SK-N-SH (cell line): ENCODE measurements at regions not wholly inside any gene's neighbourhood (a gene's known extent, or its start where the extent isn't known, plus 50 kb on each side); places are given as distances from the start of the nearest gene placed in this dataset.

Source experiments
- CTCF ChIA-PET: fragments of 300-600, 350-600 bp; formaldehyde crosslinking; extraction: SDS; loops from one replicate; lab custom pipeline; 2021; lab: Yijun Ruan, JAX
- POLR2A ChIA-PET: fragments of 350-600 bp; sonication (Branson Sonifier 250); formaldehyde crosslinking; extraction: SDS; loops from one replicate; lab custom pipeline; 2020; ENCODE audit warnings: antibody characterized with exemption, inconsistent platforms; lab: Yijun Ruan, JAX
- DNase-seq: peaks from one replicate; pipeline ENCODE4 v3.0.0; 2012
- H2AFZ ChIP-seq: fragments of 200-600 bp; sonication (generic); 2 replicates; pipeline ENCODE4 v1.8.1; 2016; ENCODE audit warnings: antibody characterized with exemption, mild to moderate bottlenecking, low read depth
- H3F3A ChIP-seq: fragments of 200-600 bp; sonication (generic); replicated peaks from 2 replicates; pipeline ENCODE3; 2016; ENCODE audit warnings: antibody characterized with exemption, mild to moderate bottlenecking; ENCODE audit not compliant: insufficient read depth
- H3K27ac ChIP-seq, 2 experiments: fragments of 200-500 bp in 1 of 2; fragments of 200-600 bp in 1 of 2; sonication (Bioruptor generic) in 1 of 2; sonication (generic), shearing (Covaris generic) in 1 of 2; 2 replicates each; pipeline versions ENCODE4 v1.5.1 to v1.6.1; 2014 to 2016; ENCODE audit warnings: low read depth in 2 of 2, inconsistent platforms in 1 of 2, low read length in 1 of 2, mild to moderate bottlenecking in 1 of 2, mixed read lengths in 1 of 2
- H3K27me3 ChIP-seq: fragments of 200-600 bp; sonication (generic), shearing (Covaris generic); 2 replicates; pipeline ENCODE4 v1.6.1; 2016; ENCODE audit warnings: mixed run types; ENCODE audit not compliant: insufficient read depth
- H3K36me3 ChIP-seq, 2 experiments: fragments of 200-500 bp in 1 of 2; fragments of 200-600 bp in 1 of 2; sonication (Bioruptor generic) in 1 of 2; sonication (generic) in 1 of 2; replicated peaks in 1 of 2; 2 replicates each; pipeline versions ENCODE3 to v1.5.1; 2014 to 2016; ENCODE audit warnings: low read length in 1 of 2, mild to moderate bottlenecking in 1 of 2; ENCODE audit not compliant: insufficient read depth in 2 of 2, control insufficient read depth in 1 of 2
- H3K4me1 ChIP-seq, 2 experiments: fragments of 200-500 bp in 1 of 2; fragments of 200-600 bp in 1 of 2; sonication (Bioruptor generic) in 1 of 2; sonication (generic), shearing (Covaris generic) in 1 of 2; 2 replicates each; pipeline versions ENCODE4 v1.5.1 to v1.6.1; 2014 to 2016; ENCODE audit warnings: low read depth in 1 of 2, low read length in 1 of 2, mixed run types in 1 of 2; ENCODE audit not compliant: insufficient read depth in 2 of 2, control insufficient read depth in 1 of 2
- H3K4me2 ChIP-seq: fragments of 200-600 bp; sonication (generic), shearing (Covaris generic); 2 replicates; pipeline ENCODE4 v1.6.1; 2017; ENCODE audit warnings: mixed run types
- H3K4me3 ChIP-seq, 2 experiments: fragments of 200-500 bp in 1 of 2; fragments of 200-600 bp in 1 of 2; sonication (Bioruptor generic) in 1 of 2; sonication (generic), shearing (Covaris generic) in 1 of 2; 2 replicates each; pipeline versions ENCODE4 v1.5.1 to v1.8.1; 2014 to 2016; ENCODE audit warnings: low read depth in 2 of 2, inconsistent platforms in 1 of 2, low read length in 1 of 2, mild to moderate bottlenecking in 1 of 2, mixed read lengths in 1 of 2, moderate library complexity in 1 of 2
- H3K79me2 ChIP-seq: fragments of 200-600 bp; sonication (generic); 2 replicates; pipeline ENCODE4 v1.8.1; 2017; ENCODE audit warnings: mild to moderate bottlenecking; ENCODE audit not compliant: insufficient read depth
- H3K9ac ChIP-seq: fragments of 200-600 bp; sonication (generic); 2 replicates; pipeline ENCODE4 v1.6.1; 2017; ENCODE audit warnings: mixed run types
- H3K9me2 ChIP-seq: fragments of 200-600 bp; sonication (generic); 2 replicates; pipeline ENCODE4 v1.6.1; 2017; ENCODE audit warnings: mixed run types
- H3K9me3 ChIP-seq: fragments of 200-600 bp; sonication (generic); 2 replicates; pipeline ENCODE4 v1.6.1; 2017; ENCODE audit warnings: mixed run types, mild to moderate bottlenecking, moderate library complexity
- H4K20me1 ChIP-seq: fragments of 200-600 bp; sonication (generic); 2 replicates; pipeline ENCODE4 v1.6.1; 2017; ENCODE audit warnings: mild to moderate bottlenecking, mixed run types; ENCODE audit not compliant: insufficient read depth
- ELF1 ChIP-seq: IDR thresholded peaks from 2 replicates; pipeline ENCODE4 v1.4.0; 2012
- EZH2phosphoT487 ChIP-seq: fragments of 200-600 bp; sonication (generic); IDR thresholded peaks from 2 replicates; pipeline ENCODE4 v1.6.1; 2017; ENCODE audit warnings: low read depth, mixed run types, mild to moderate bottlenecking, antibody characterized with exemption, moderate library complexity, borderline replicate concordance
- GABPA ChIP-seq: IDR thresholded peaks from 2 replicates; pipeline ENCODE4 v1.4.0; 2012; ENCODE audit warnings: low read depth, mild to moderate bottlenecking
- GATA2 ChIP-seq: sonication (generic); formaldehyde crosslinking; IDR thresholded peaks from 2 replicates; pipeline ENCODE4 v1.5.0; 2020; ENCODE audit warnings: mild to moderate bottlenecking, missing genetic modification reagents
- NFIC ChIP-seq: IDR thresholded peaks from 2 replicates; pipeline ENCODE4 v1.4.0; 2012; ENCODE audit warnings: borderline replicate concordance
- POLR2AphosphoS5 ChIP-seq: IDR thresholded peaks from 2 replicates; pipeline ENCODE4 v1.6.1; 2012; ENCODE audit warnings: low read depth, low read length
- RAD21 ChIP-seq: IDR thresholded peaks from 2 replicates; pipeline ENCODE4 v1.6.1; 2012; ENCODE audit warnings: mild to moderate bottlenecking, low read length
- REST ChIP-seq: IDR thresholded peaks from 2 replicates; pipeline ENCODE4 v1.6.1; 2012; ENCODE audit warnings: mild to moderate bottlenecking, low read depth, low read length, moderate library complexity
- RXRA ChIP-seq: IDR thresholded peaks from 2 replicates; pipeline ENCODE4 v1.4.0; 2012; ENCODE audit warnings: low read depth, mild to moderate bottlenecking, borderline replicate concordance
- USF2 ChIP-seq: fragments of 150-350 bp; IDR thresholded peaks from 2 replicates; pipeline ENCODE4 v1.6.1; 2017; ENCODE audit warnings: antibody characterized with exemption, low read length, low read depth, borderline replicate concordance
- YY1 ChIP-seq: IDR thresholded peaks from 2 replicates; pipeline ENCODE4 v1.4.0; 2012; ENCODE audit warnings: low read depth, mild to moderate bottlenecking
- ZBTB33 ChIP-seq: IDR thresholded peaks from 2 replicates; pipeline ENCODE4 v1.4.0; 2012; ENCODE audit warnings: low read depth, borderline replicate concordance
- WGBS: methylation state at CpG from one replicate; pipeline ENCODE4 v1.1.6; 2017; ENCODE audit warnings: low lambda C conversion rate; 5-methylcytosine and 5-hydroxymethylcytosine counted together
- TF ChIP-seq, protein P1 (sequence below): fragments of 200-600 bp; sonication (generic); IDR thresholded peaks from 2 replicates; pipeline ENCODE4 v1.6.1; 2017; ENCODE audit warnings: antibody characterized with exemption, mild to moderate bottlenecking, moderate library complexity
- TF ChIP-seq, protein P2 (sequence below): IDR thresholded peaks from 2 replicates; pipeline ENCODE4 v1.4.0; 2012; ENCODE audit warnings: low read depth

- Histone ChIP-seq H3F3A (no peaks in the 10 kb centered on the region), H3K36me3 (no peaks in the 10 kb centered on the region), H3K79me2 (no peaks in the 10 kb centered on the region), H3K27ac (no peak overlapping the region), H2AFZ (no peak overlapping the region), H3K9me2 (no peaks in the 10 kb centered on the region), H3K4me3 (no peak overlapping the region), H3K9me3 (no peaks in the 10 kb centered on the region), H4K20me1 (no peaks in the 10 kb centered on the region), H3K9ac (no peak overlapping the region), H3K4me1 (no peaks in the 10 kb centered on the region), H3K27me3 (no peaks in the 10 kb centered on the region), H3K4me2 (no peak overlapping the region)
- no peak for DNase-seq
- TF ChIP-seq NFIC (no peak), GATA2 (CRISPR knock-in tag) (no peak), REST (no peak), RAD21 (no peak), USF2 (no peak), GABPA (no peak), YY1 (no peak), EZH2phosphoT487 (no peak), ELF1 (no peak)
- TF ChIP-seq, protein P1, sequence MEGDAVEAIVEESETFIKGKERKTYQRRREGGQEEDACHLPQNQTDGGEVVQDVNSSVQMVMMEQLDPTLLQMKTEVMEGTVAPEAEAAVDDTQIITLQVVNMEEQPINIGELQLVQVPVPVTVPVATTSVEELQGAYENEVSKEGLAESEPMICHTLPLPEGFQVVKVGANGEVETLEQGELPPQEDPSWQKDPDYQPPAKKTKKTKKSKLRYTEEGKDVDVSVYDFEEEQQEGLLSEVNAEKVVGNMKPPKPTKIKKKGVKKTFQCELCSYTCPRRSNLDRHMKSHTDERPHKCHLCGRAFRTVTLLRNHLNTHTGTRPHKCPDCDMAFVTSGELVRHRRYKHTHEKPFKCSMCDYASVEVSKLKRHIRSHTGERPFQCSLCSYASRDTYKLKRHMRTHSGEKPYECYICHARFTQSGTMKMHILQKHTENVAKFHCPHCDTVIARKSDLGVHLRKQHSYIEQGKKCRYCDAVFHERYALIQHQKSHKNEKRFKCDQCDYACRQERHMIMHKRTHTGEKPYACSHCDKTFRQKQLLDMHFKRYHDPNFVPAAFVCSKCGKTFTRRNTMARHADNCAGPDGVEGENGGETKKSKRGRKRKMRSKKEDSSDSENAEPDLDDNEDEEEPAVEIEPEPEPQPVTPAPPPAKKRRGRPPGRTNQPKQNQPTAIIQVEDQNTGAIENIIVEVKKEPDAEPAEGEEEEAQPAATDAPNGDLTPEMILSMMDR, result no peak
- CTCF ChIA-PET, result no interaction called here
- POLR2A ChIA-PET, result no interaction called here
- 67% methylated on average over 2 of the region's 2 CpGs for WGBS
Observed at GRCh38 chr10:53598914-53599313, 826.3 kb upstream of the MBL2 start.

GRCh38 chr10:53597835-53598251, 825.3 kb upstream of the MBL2 start:
- Histone ChIP-seq H3K4me1 (no peaks in the 10 kb centered on the region), H3K27ac (no peak overlapping the region), H3K4me3 (no peak overlapping the region), H3F3A (no peaks in the 10 kb centered on the region), H3K27me3 (no peaks in the 10 kb centered on the region), H3K4me2 (no peak overlapping the region), H3K9me3 (no peaks in the 10 kb centered on the region), H2AFZ (no peak overlapping the region), H3K79me2 (no peaks in the 10 kb centered on the region), H4K20me1 (no peaks in the 10 kb centered on the region), H3K9me2 (no peaks in the 10 kb centered on the region), H3K9ac (no peak overlapping the region), H3K36me3 (no peaks in the 10 kb centered on the region)
- ChIA-PET POLR2A (no interaction called here), CTCF (interaction anchor here (0.6 to 0.9 kb wide), 2 partner anchors 282 to 804 kb away, joined by 3 to 4 read pairs; no protein-coding TSS in a partner anchor)
- WGBS, result 80% methylated on average over 2 of the region's 2 CpGs
- no peak for DNase-seq
- TF ChIP-seq POLR2AphosphoS5 (no peak), YY1 (no peak), EZH2phosphoT487 (no peak), ZBTB33 (no peak), RXRA (no peak), REST (no peak)
- TF ChIP-seq, protein P2, sequence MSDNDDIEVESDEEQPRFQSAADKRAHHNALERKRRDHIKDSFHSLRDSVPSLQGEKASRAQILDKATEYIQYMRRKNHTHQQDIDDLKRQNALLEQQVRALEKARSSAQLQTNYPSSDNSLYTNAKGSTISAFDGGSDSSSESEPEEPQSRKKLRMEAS, result no peak
